ENCODE measurements at regions not wholly inside any gene's neighbourhood (a gene's known extent, or its start where the extent isn't known, plus 50 kb on each side); places are given as distances from the start of the nearest gene placed in this dataset.

- Histone ChIP-seq H3K9me3 (ENCODE audit: low read depth) (no peaks in the 10 kb centered on the region), H3K27me3 (replicated peaks; ENCODE audit: insufficient read depth) (no peaks in the 10 kb centered on the region), H3K4me2 (ENCODE audit: unreplicated experiment) (no peak overlapping the region), H4K20me1 (ENCODE audit: insufficient read depth) (no peaks in the 10 kb centered on the region), H3K79me2 (ENCODE audit: insufficient read depth) (no peaks in the 10 kb centered on the region), H3K4me1 (ENCODE audit: insufficient read depth) (no peaks in the 10 kb centered on the region), H3K4me3 (no peak overlapping the region), H3K27ac (no peak overlapping the region), H2AFZ (no peak overlapping the region), H3K36me3 (ENCODE audit: low read depth) (no peaks in the 10 kb centered on the region), H3K9me2 (ENCODE audit: insufficient read depth) (no peaks in the 10 kb centered on the region), H3K9ac (no peak overlapping the region), H3F3A (ENCODE audit: insufficient read depth) (no peaks in the 10 kb centered on the region)
- DNase-seq, result no peak
- 39 to 45% methylated on average over 23 of the region's 23 CpGs for WGBS, 2 experiments (ENCODE audit: low coverage in 1 of 2, low lambda C conversion rate in 2 of 2, missing lambda C conversion rate in 2 of 2)
- TF ChIP-seq EZH2 (IDR thresholded peaks at IDR 0.05; ENCODE audit: insufficient read depth, poor library complexity, severe bottlenecking) (no peak), EZH2phosphoT487 (IDR thresholded peaks at IDR 0.05; ENCODE audit: insufficient read depth, low read depth) (no peak)
- in situ Hi-C loops (cut with MboI), result no loop called here
Observed at GRCh38 chr10:130741901-130742855, 569.3 kb downstream of the TCERG1L start.

GRCh38 chr10:130742941-130743675 is 568.4 kb downstream of the TCERG1L start:
- Histone ChIP-seq H3K4me3 (no peak overlapping the region), H3K36me3 (ENCODE audit: low read depth) (no peaks in the 10 kb centered on the region), H3K27ac (no peak overlapping the region), H3F3A (ENCODE audit: insufficient read depth) (no peaks in the 10 kb centered on the region), H3K9ac (no peak overlapping the region), H3K4me2 (ENCODE audit: unreplicated experiment) (no peak overlapping the region), H3K9me2 (ENCODE audit: insufficient read depth) (no peaks in the 10 kb centered on the region), H4K20me1 (ENCODE audit: insufficient read depth) (no peaks in the 10 kb centered on the region), H3K27me3 (replicated peaks; ENCODE audit: insufficient read depth) (no peaks in the 10 kb centered on the region), H3K79me2 (ENCODE audit: insufficient read depth) (no peaks in the 10 kb centered on the region), H3K4me1 (ENCODE audit: insufficient read depth) (no peaks in the 10 kb centered on the region), H3K9me3 (ENCODE audit: low read depth) (no peaks in the 10 kb centered on the region), H2AFZ (no peak overlapping the region)
- no peak for DNase-seq
- 47 to 60% methylated on average over 11 to 16 of the region's 16 CpGs for WGBS, 2 experiments (ENCODE audit: low coverage in 1 of 2, low lambda C conversion rate in 2 of 2, missing lambda C conversion rate in 2 of 2)
- TF ChIP-seq EZH2 (IDR thresholded peaks at IDR 0.05; ENCODE audit: insufficient read depth, poor library complexity, severe bottlenecking), result no peak
- no peak for TF ChIP-seq EZH2phosphoT487 (IDR thresholded peaks at IDR 0.05; ENCODE audit: insufficient read depth, low read depth)
- in situ Hi-C loops (cut with MboI), result no loop called here

- H3K79me2 ChIP-seq (ENCODE audit: insufficient read depth), result no peaks in the 10 kb centered on the region
- no peaks in the 10 kb centered on the region for H3K4me1 ChIP-seq (ENCODE audit: insufficient read depth)
- in situ Hi-C loops (cut with MboI), result no loop called here
- whole genome bisulfite sequencing, 2 experiments (ENCODE audit: low coverage in 1 of 2, low lambda C conversion rate in 2 of 2, missing lambda C conversion rate in 2 of 2), result 27 to 31% methylated on average over 10 of the region's 10 CpGs
- no peaks in the 10 kb centered on the region for H3K36me3 ChIP-seq (ENCODE audit: low read depth)
- no peak for DNase-seq
- H3K4me2 ChIP-seq (ENCODE audit: unreplicated experiment), result no peak overlapping the region
- no peaks in the 10 kb centered on the region for H3F3A ChIP-seq (ENCODE audit: insufficient read depth)
- no peak overlapping the region for H3K4me3 ChIP-seq
- TF ChIP-seq EZH2phosphoT487 (IDR thresholded peaks at IDR 0.05; ENCODE audit: insufficient read depth, low read depth) (no peak), EZH2 (IDR thresholded peaks at IDR 0.05; ENCODE audit: insufficient read depth, poor library complexity, severe bottlenecking) (no peak)
- H2AFZ ChIP-seq, result no peak overlapping the region
- no peak overlapping the region for H3K9ac ChIP-seq
- H3K27ac ChIP-seq, result no peak overlapping the region
- H4K20me1 ChIP-seq (ENCODE audit: insufficient read depth), result no peaks in the 10 kb centered on the region
- no peaks in the 10 kb centered on the region for H3K27me3 ChIP-seq (replicated peaks; ENCODE audit: insufficient read depth)
- no peaks in the 10 kb centered on the region for H3K9me3 ChIP-seq (ENCODE audit: low read depth)
- no peaks in the 10 kb centered on the region for H3K9me2 ChIP-seq (ENCODE audit: insufficient read depth)
Observed at GRCh38 chr10:130743751-130744271, 567.7 kb downstream of the TCERG1L start.

GRCh38 chr10:130744631-130745030 is 566.9 kb downstream of the TCERG1L start:
- Histone ChIP-seq H2AFZ (no peak overlapping the region), H3K79me2 (ENCODE audit: insufficient read depth) (no peaks in the 10 kb centered on the region), H3K4me3 (no peak overlapping the region), H3K4me1 (ENCODE audit: insufficient read depth) (no peaks in the 10 kb centered on the region), H3F3A (ENCODE audit: insufficient read depth) (no peaks in the 10 kb centered on the region), H3K9me3 (ENCODE audit: low read depth) (no peaks in the 10 kb centered on the region), H3K9ac (no peak overlapping the region), H3K4me2 (ENCODE audit: unreplicated experiment) (no peak overlapping the region), H3K27me3 (replicated peaks; ENCODE audit: insufficient read depth) (no peaks in the 10 kb centered on the region), H3K36me3 (ENCODE audit: low read depth) (no peaks in the 10 kb centered on the region), H4K20me1 (ENCODE audit: insufficient read depth) (no peaks in the 10 kb centered on the region), H3K27ac (no peak overlapping the region), H3K9me2 (ENCODE audit: insufficient read depth) (no peaks in the 10 kb centered on the region)
- 24 to 34% methylated on average over 8 of the region's 8 CpGs for WGBS, 2 experiments (ENCODE audit: low coverage in 1 of 2, low lambda C conversion rate in 2 of 2, missing lambda C conversion rate in 2 of 2)
- in situ Hi-C loops (cut with MboI), result no loop called here
- TF ChIP-seq EZH2phosphoT487 (IDR thresholded peaks at IDR 0.05; ENCODE audit: insufficient read depth, low read depth), result no peak
- no peak for TF ChIP-seq EZH2 (IDR thresholded peaks at IDR 0.05; ENCODE audit: insufficient read depth, poor library complexity, severe bottlenecking)
- no peak for DNase-seq

All from GM23248 (cell line).